ENCODE measurements at regions not wholly inside any gene's neighbourhood (a gene's known extent, or its start where the extent isn't known, plus 50 kb on each side); places are given as distances from the start of the nearest gene placed in this dataset.

GRCh38 chr4:127421437-127421836 is 211.3 kb upstream of the INTU start:
- Histone ChIP-seq H3K27me3 (no peaks in the 10 kb centered on the region), H3K27ac (peak overlapping the region; percentile 68), H3K4me3 (no peak overlapping the region), H3K4me1 (no peaks in the 10 kb centered on the region), H3K36me3 (no peaks in the 10 kb centered on the region), H3K9me3 (no peaks in the 10 kb centered on the region)
- no peak for DNase-seq (ENCODE audit: low spot score in 2 of 2)
- TF ChIP-seq CTCF (IDR thresholded peaks at IDR 0.05) (no peak), POLR2A (IDR thresholded peaks at IDR 0.05) (no peak), POLR2AphosphoS5 (IDR thresholded peaks at IDR 0.05) (no peak), EP300 (IDR thresholded peaks at IDR 0.05) (no peak)

GRCh38 chr4:127425202-127425845 is 207.4 kb upstream of the INTU start:
- DNase-seq (ENCODE audit: low spot score in 2 of 2) = no peak
- TF ChIP-seq EP300 (IDR thresholded peaks at IDR 0.05) (no peak), POLR2AphosphoS5 (IDR thresholded peaks at IDR 0.05) (no peak)
- 91% methylated on average over 11 of the region's 11 CpGs for WGBS

GRCh38 chr4:127425851-127426250 is 206.9 kb upstream of the INTU start:
- DNase-seq (ENCODE audit: low spot score in 2 of 2) = no peak
- 82% methylated on average over 4 of the region's 5 CpGs for WGBS
- no peaks in the 10 kb centered on the region for H3K4me1 ChIP-seq
- H3K27ac ChIP-seq = no peak overlapping the region
- no peak for TF ChIP-seq CTCF (IDR thresholded peaks at IDR 0.05)
- H3K27me3 ChIP-seq = no peaks in the 10 kb centered on the region
- no peaks in the 10 kb centered on the region for H3K36me3 ChIP-seq
- H3K4me3 ChIP-seq = no peak overlapping the region
- no peaks in the 10 kb centered on the region for H3K9me3 ChIP-seq

More at GRCh38 chr4:127425202-127425845, 207.4 kb upstream of the INTU start:
- Histone ChIP-seq H3K4me1 (no peaks in the 10 kb centered on the region), H3K4me3 (no peak overlapping the region), H3K27ac (no peak overlapping the region), H3K36me3 (no peaks in the 10 kb centered on the region), H3K9me3 (no peaks in the 10 kb centered on the region), H3K27me3 (no peaks in the 10 kb centered on the region)

GRCh38 chr4:127441571-127441970 is 191.2 kb upstream of the INTU start:
- H3K36me3 ChIP-seq = no peaks in the 10 kb centered on the region
- H3K4me3 ChIP-seq = no peak overlapping the region
- no peaks in the 10 kb centered on the region for H3K9me3 ChIP-seq
- H3K4me1 ChIP-seq = no peaks in the 10 kb centered on the region
- TF ChIP-seq CTCF (IDR thresholded peaks at IDR 0.05) = no peak
- no peak for TF ChIP-seq EP300 (IDR thresholded peaks at IDR 0.05)
- no peak for TF ChIP-seq POLR2A (IDR thresholded peaks at IDR 0.05)
- TF ChIP-seq POLR2AphosphoS5 (IDR thresholded peaks at IDR 0.05) = no peak
- DNase-seq (ENCODE audit: low spot score in 2 of 2) = no peak
- H3K27ac ChIP-seq = no peak overlapping the region
- H3K27me3 ChIP-seq = no peaks in the 10 kb centered on the region

- Histone ChIP-seq H3K4me3 (no peak overlapping the region), H3K4me1 (no peaks in the 10 kb centered on the region), H3K27ac (no peak overlapping the region), H3K9me3 (no peaks in the 10 kb centered on the region), H3K36me3 (no peaks in the 10 kb centered on the region), H3K27me3 (no peaks in the 10 kb centered on the region)
- TF ChIP-seq CTCF (IDR thresholded peaks at IDR 0.05) (no peak), POLR2A (IDR thresholded peaks at IDR 0.05) (no peak), POLR2AphosphoS5 (IDR thresholded peaks at IDR 0.05) (no peak), EP300 (IDR thresholded peaks at IDR 0.05) (no peak)
- DNase-seq (ENCODE audit: low spot score in 2 of 2) = no peak
- WGBS = 42% methylated on average over 3 of the region's 3 CpGs
These were observed 187.3 kb upstream of the INTU start for GRCh38 chr4:127445471-127445870.

GRCh38 chr4:127446427-127446885 is 186.3 kb upstream of the INTU start:
- Histone ChIP-seq H3K9me3 (no peaks in the 10 kb centered on the region), H3K36me3 (no peaks in the 10 kb centered on the region), H3K4me3 (no peak overlapping the region), H3K27ac (no peak overlapping the region), H3K27me3 (no peaks in the 10 kb centered on the region), H3K4me1 (no peaks in the 10 kb centered on the region)
- no peak for DNase-seq (ENCODE audit: low spot score in 2 of 2)
- TF ChIP-seq EP300 (IDR thresholded peaks at IDR 0.05) (no peak), POLR2AphosphoS5 (IDR thresholded peaks at IDR 0.05) (no peak), POLR2A (IDR thresholded peaks at IDR 0.05) (no peak), CTCF (IDR thresholded peaks at IDR 0.05) (no peak)
- WGBS = 52% methylated on average over 4 of the region's 4 CpGs

All from suprapubic skin (tissue), 4 donors.